IMR-90 (cell line): ENCODE measurements at regions not wholly inside any gene's neighbourhood (a gene's known extent, or its start where the extent isn't known, plus 50 kb on each side); places are given as distances from the start of the nearest gene placed in this dataset.

Experiments
- ATAC-seq: fragments of 200-7000 bp; cut with Tn5 transposase; 2 replicates; pipeline ENCODE4 v1.9.1; 2020; ENCODE audit warnings: low read depth, mild to moderate bottlenecking, moderate library complexity
- BruUV-seq: library from RNA; stranded (reverse); fragments of 400-500 nt; replicated peaks from 2 replicates; lab custom pipeline; 2021; lab: Mats Ljungman, UMichigan
- CTCF ChIA-PET: fragments of 300-600 bp; formaldehyde crosslinking; extraction: SDS; loops from one replicate; lab custom pipeline; 2021; ENCODE audit warnings: antibody characterized with exemption; lab: Yijun Ruan, JAX
- POLR2A ChIA-PET: fragments of 300-600 bp; sonication (Branson Sonifier 250); formaldehyde crosslinking; loops from one replicate; lab custom pipeline; 2022; ENCODE audit warnings: antibody characterized with exemption; ENCODE audit not compliant: unreplicated experiment; lab: Charles Lee
- DNase-seq: peaks from one replicate; pipeline ENCODE4 v3.0.0; 2013
- H2AFZ ChIP-seq: replicated peaks from 2 replicates; pipeline ENCODE3; 2013; ENCODE audit warnings: low read length, mild to moderate bottlenecking; ENCODE audit not compliant: poor library complexity
- H2AK5ac ChIP-seq: 2 replicates; pipeline ENCODE4 v1.6.1; 2013; ENCODE audit warnings: low read depth, low read length, inconsistent platforms
- H2AK9ac ChIP-seq: replicated peaks from 2 replicates; pipeline ENCODE3; 2013; ENCODE audit warnings: mild to moderate bottlenecking, low read depth, low read length, moderate library complexity; ENCODE audit not compliant: poor library complexity
- H2BK120ac ChIP-seq: 2 replicates; pipeline ENCODE4 v1.6.1; 2013; ENCODE audit warnings: low read depth, low read length, inconsistent platforms
- H2BK15ac ChIP-seq: 3 replicates; pipeline ENCODE4 v1.6.1; 2013; ENCODE audit warnings: low read depth, low read length, inconsistent platforms
- H2BK20ac ChIP-seq: 2 replicates; pipeline ENCODE4 v1.6.1; 2013; ENCODE audit warnings: low read depth, mild to moderate bottlenecking, inconsistent platforms, low read length, moderate library complexity
- H2BK5ac ChIP-seq: 2 replicates; pipeline ENCODE4 v1.6.1; 2013; ENCODE audit warnings: mild to moderate bottlenecking, low read depth, low read length, inconsistent platforms; ENCODE audit not compliant: poor library complexity, severe bottlenecking
- H3K14ac ChIP-seq: replicated peaks from 2 replicates; pipeline ENCODE4 v1.6.1; 2013; ENCODE audit warnings: low read depth, low read length, inconsistent platforms
- H3K18ac ChIP-seq: 2 replicates; pipeline ENCODE4 v1.6.1; 2013; ENCODE audit warnings: low read depth, low read length, control low read depth
- H3K23ac ChIP-seq: 2 replicates; pipeline ENCODE4 v1.6.1; 2013; ENCODE audit warnings: low read depth, low read length, inconsistent platforms
- H3K27ac ChIP-seq: 2 replicates; pipeline ENCODE4 v1.5.1; 2013; ENCODE audit warnings: mild to moderate bottlenecking, control low read depth, low read length; ENCODE audit not compliant: insufficient read depth
- H3K27me3 ChIP-seq: 2 replicates; pipeline ENCODE4 v1.6.1; 2013; ENCODE audit warnings: low read length; ENCODE audit not compliant: control insufficient read depth, insufficient read depth
- H3K36me3 ChIP-seq: 2 replicates; pipeline ENCODE4 v1.6.1; 2013; ENCODE audit warnings: low read length, mixed read lengths; ENCODE audit not compliant: control insufficient read depth, insufficient read depth
- H3K4ac ChIP-seq: 2 replicates; pipeline ENCODE4 v1.6.1; 2013; ENCODE audit warnings: low read depth, low read length, inconsistent platforms
- H3K4me1 ChIP-seq: 2 replicates; pipeline ENCODE4 v1.6.1; 2013; ENCODE audit warnings: low read length, mixed read lengths; ENCODE audit not compliant: control insufficient read depth, insufficient read depth
- H3K4me2 ChIP-seq: 2 replicates; pipeline ENCODE4 v1.6.1; 2013; ENCODE audit warnings: low read depth, mild to moderate bottlenecking, control low read depth, low read length, moderate library complexity
- H3K4me3 ChIP-seq: 2 replicates; pipeline ENCODE4 v1.5.1; 2013; ENCODE audit warnings: low read depth, mild to moderate bottlenecking, control low read depth, low read length, moderate library complexity; ENCODE audit not compliant: insufficient read depth
- H3K56ac ChIP-seq: 2 replicates; pipeline ENCODE4 v1.6.1; 2013; ENCODE audit warnings: low read length, inconsistent platforms; ENCODE audit not compliant: insufficient read depth; ENCODE audit errors: extremely low read depth
- H3K79me1 ChIP-seq, 2 experiments: 2 replicates each; pipeline ENCODE4 v1.6.1; 2013; ENCODE audit warnings: low read length in 2 of 2, inconsistent platforms in 1 of 2, low read depth in 1 of 2
- H3K9ac ChIP-seq: 2 replicates; pipeline ENCODE4 v1.6.1; 2013; ENCODE audit warnings: low read depth, low read length, control low read depth
- H3K9me1 ChIP-seq: 2 replicates; pipeline ENCODE4 v1.6.1; 2013; ENCODE audit warnings: low read length, inconsistent platforms; ENCODE audit not compliant: insufficient read depth
- H3K9me3 ChIP-seq: 2 replicates; pipeline ENCODE4 v1.6.1; 2013; ENCODE audit warnings: low read length; ENCODE audit not compliant: control insufficient read depth, insufficient read depth
- H4K20me1 ChIP-seq: 2 replicates; pipeline ENCODE4 v1.6.1; 2013; ENCODE audit warnings: low read length, inconsistent platforms; ENCODE audit not compliant: insufficient read depth
- H4K5ac ChIP-seq: 2 replicates; pipeline ENCODE4 v1.6.1; 2013; ENCODE audit warnings: mild to moderate bottlenecking, low read depth, low read length, control low read depth
- H4K8ac ChIP-seq, 2 experiments: 2 replicates each; pipeline ENCODE4 v1.6.1; 2013; ENCODE audit warnings: low read depth in 2 of 2, low read length in 2 of 2, control low read depth in 1 of 2, inconsistent platforms in 1 of 2
- H4K91ac ChIP-seq: 2 replicates; pipeline ENCODE4 v1.6.1; 2013; ENCODE audit warnings: low read depth, low read length, inconsistent platforms; ENCODE audit not compliant: insufficient read depth
- BHLHE40 ChIP-seq: fragments of 150-350 bp; IDR thresholded peaks from 2 replicates; pipeline ENCODE4 v1.6.1; 2016; ENCODE audit warnings: mild to moderate bottlenecking, low read depth, low read length
- CEBPB ChIP-seq: IDR thresholded peaks from 2 replicates; pipeline ENCODE4 v1.6.1; 2012; ENCODE audit warnings: low read depth, low read length, improper control_type of control experiment
- FOS ChIP-seq: fragments of 150-350 bp; IDR thresholded peaks from 2 replicates; pipeline ENCODE4 v1.6.1; 2016; ENCODE audit warnings: low read depth, low read length
- WGBS, 2 experiments: methylation state at CpG; one replicate each; pipeline versions ENCODE4 v1.1.5 to v1.1.7; 2013; ENCODE audit warnings: missing lambda C conversion rate in 2 of 2; ENCODE audit not compliant: insufficient read length in 1 of 2; ENCODE audit errors: extremely low coverage in 2 of 2; 5-methylcytosine and 5-hydroxymethylcytosine counted together
- dilution Hi-C: fragments of 300-500 bp; cut with HindIII; formaldehyde crosslinking; loops from one replicate; pipeline ENCODE4 v1.14.3; 2018; ENCODE audit warnings: low sequenced_read_pairs; ENCODE audit not compliant: unreplicated experiment
- in situ Hi-C: fragments of 300-500 bp; cut with MboI; formaldehyde crosslinking; loops from 3 replicates; pipeline ENCODE4 v1.14.3; 2019; ENCODE audit warnings: low sequenced_read_pairs, inconsistent platforms, mixed read lengths
- intact Hi-C: fragments of 100-400 bp; cut with micrococcal nuclease; formaldehyde crosslinking; loops from 2 replicates; pipeline ENCODE4 v1.10.0; 2022
- TF ChIP-seq, protein P1 (sequence below): fragments of 150-350 bp; IDR thresholded peaks from 2 replicates; pipeline ENCODE4 v1.6.1; 2017; ENCODE audit warnings: mild to moderate bottlenecking, antibody characterized with exemption, low read length, low read depth

DNA sequence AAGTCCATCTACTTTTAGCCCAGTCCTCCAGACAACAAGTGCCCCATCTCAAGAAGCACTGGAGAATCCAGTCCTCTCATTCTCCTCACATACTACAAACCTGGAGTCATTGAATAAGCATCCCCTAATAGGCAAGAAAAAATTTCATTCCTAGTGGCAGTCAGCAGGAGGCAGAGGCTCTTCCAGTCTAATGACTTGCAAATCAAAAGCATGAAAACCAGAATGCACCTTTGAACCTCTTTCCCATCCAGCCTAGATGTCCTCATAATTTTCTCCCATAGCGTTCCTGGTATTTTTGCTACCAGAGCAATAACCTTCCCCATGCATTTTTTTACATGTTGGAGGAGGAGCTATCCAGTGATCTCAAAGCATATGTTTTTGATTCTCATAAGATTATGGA, 252.6 kb downstream of the TTC32 start (continued):
- TF ChIP-seq, protein P1, sequence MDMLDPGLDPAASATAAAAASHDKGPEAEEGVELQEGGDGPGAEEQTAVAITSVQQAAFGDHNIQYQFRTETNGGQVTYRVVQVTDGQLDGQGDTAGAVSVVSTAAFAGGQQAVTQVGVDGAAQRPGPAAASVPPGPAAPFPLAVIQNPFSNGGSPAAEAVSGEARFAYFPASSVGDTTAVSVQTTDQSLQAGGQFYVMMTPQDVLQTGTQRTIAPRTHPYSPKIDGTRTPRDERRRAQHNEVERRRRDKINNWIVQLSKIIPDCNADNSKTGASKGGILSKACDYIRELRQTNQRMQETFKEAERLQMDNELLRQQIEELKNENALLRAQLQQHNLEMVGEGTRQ, result no peak

DNA sequence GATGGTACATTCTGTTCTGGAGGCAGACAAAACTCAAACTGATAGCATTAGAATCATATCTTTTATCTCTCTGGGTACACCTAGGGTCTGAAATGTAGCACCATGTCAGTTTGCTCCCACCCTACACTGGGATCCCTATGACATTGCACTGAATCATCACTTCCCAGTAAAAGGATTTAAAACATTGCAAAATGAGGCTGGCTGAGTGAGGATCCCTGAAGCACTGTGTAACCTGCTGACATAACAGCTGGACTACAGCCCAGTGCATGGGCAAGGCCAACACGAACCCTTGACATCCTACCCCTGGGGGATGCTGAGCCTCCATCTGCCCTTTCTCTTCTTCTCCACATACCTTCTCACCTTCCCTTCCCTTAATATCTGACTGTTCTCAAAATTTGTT, 253.2 kb downstream of the TTC32 start:
- POLR2A ChIA-PET, result no interaction called here
- Histone ChIP-seq H3K14ac (no peak overlapping the region), H3K56ac (no peak overlapping the region), H2BK120ac (no peak overlapping the region), H3K9ac (no peak overlapping the region), H3K23ac (no peak overlapping the region), H3K4me1 (peaks cover 8% of the 10 kb centered on the region), H4K8ac (no peak overlapping the region), H3K36me3 (no peaks in the 10 kb centered on the region), H3K4ac (no peak overlapping the region), H2BK15ac (no peak overlapping the region), H3K18ac (no peak overlapping the region), H3K79me1 (no peaks in the 10 kb centered on the region), H4K20me1 (no peaks in the 10 kb centered on the region), H3K27me3 (peaks cover 9% of the 10 kb centered on the region), H3K9me3 (peaks cover 2% of the 10 kb centered on the region; the same call in 1 of the 2 replicates), H2AFZ (no peak overlapping the region), H2AK9ac (no peak overlapping the region), H2AK5ac (no peak overlapping the region), H2BK5ac (no peak overlapping the region), H3K4me3 (no peak overlapping the region), H4K5ac (no peak overlapping the region), H3K4me2 (no peak overlapping the region), H4K91ac (no peak overlapping the region), H2BK20ac (no peak overlapping the region), H3K27ac (no peak overlapping the region), H3K9me1 (peaks cover 8% of the 10 kb centered on the region)
- no TSS peak for BruUV-seq
- intact Hi-C loops (no loop called here), in situ Hi-C loops (no loop called here), dilution Hi-C loops (no loop called here)
- TF ChIP-seq CEBPB, result peak; percentile 92
- peak; percentile 70; the same call in 1 of the 2 replicates for TF ChIP-seq FOS
- no peak for TF ChIP-seq BHLHE40
- peak; percentile 90 for DNase-seq
- peak; percentile 71 for ATAC-seq
- CTCF ChIA-PET, result interaction anchor here (1.2 kb wide), 1 partner anchor 17 kb away, joined by 3 read pairs; no protein-coding TSS in a partner anchor
- no CpG with 5 or more reads among the region's 1 CpG for WGBS, 2 experiments
